Right ventricle myocardium superior (tissue), 1 donor: ENCODE measurements at regions not wholly inside any gene's neighbourhood (a gene's known extent, or its start where the extent isn't known, plus 50 kb on each side); places are given as distances from the start of the nearest gene placed in this dataset.
A peak's percentile ranks its signal among the peaks of the same experiment; 100 is the strongest.

Experiments
- ATAC-seq: fragments of 200-7000 bp; cut with Tn5 transposase; one replicate; pipeline ENCODE4 v1.9.1; 2020; ENCODE audit warnings: mild to moderate bottlenecking; ENCODE audit not compliant: poor library complexity
- DNase-seq: peaks from one replicate; pipeline ENCODE4 v3.0.0-alpha.2; 2020
- intact Hi-C: fragments of 100-400 bp; cut with DNase I; formaldehyde crosslinking; loops from one replicate; pipeline ENCODE4 v1.11.2; 2022
- donor health status: DM: no; HTN: yes; CAD: no; lungs with severe emphysema.

DNA sequence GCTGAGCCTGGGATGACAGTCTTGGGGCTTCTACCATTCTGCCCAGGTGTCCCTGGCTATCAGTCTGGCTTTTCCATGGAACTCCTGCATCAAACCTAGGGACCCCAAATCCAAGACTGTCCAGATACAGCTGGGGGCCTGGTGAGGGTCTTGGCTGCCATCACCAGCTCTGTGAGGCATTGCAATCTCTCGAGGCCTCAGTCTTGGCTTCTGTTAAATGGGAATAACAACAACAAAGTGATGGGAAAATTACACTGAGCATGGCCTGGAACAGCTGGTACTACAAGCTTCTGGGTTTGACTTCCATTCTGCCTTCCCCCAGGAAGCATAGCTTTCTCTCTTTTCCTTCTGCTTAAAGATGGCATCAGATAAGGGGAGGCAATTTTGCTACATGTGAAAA is 50.0 kb upstream of the LCTL start:
- DNase-seq = no peak
- ATAC-seq = no peak
- intact Hi-C loops = loop anchor here (5.0 kb wide), 1 partner anchor 236 kb away; no protein-coding TSS in a partner anchor

DNA sequence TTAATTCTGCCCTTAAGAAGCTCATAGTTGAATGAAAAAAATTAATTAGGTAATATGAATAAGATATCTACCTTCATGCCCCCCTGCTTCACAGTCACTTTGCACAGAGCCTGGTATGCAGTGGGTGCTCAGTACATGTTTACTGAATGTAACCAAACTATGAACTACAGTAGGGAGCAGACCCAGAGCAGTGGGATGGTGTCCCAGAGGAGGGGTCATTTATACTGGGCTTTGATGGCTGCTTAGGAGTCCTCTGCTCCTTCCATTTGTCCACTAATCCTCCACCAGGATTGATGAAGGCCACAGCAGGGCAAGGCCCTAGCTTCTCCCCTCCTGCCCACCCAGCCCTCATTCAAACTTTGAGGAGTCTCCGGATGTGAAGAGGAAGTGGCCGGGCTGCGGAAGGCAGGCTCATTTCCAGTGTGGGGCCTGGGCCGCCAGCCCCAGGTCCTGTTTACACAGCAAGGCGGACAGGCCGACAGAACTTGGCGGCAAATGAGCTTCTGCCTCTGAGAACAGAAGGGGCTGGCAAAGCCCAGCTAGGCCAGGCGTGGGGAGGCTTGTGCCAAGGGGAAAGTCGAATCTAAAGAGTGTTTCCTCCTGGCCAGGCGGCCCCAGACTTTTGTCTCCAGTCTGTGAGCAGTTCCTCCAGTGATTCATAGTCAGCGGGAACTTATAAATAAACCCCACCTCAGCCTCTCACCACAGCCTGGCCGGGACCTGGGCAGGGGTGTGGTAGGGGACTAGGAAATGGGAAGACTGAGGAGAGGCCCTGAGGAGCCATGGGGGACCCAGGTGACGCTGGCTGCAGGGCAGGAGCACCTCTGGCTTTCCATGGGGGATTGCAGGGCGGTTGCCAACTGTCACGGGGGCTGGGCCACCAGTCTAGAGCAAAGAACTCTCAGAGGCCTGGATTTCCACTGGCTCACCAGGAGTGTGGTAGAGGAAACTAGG is 51.6 kb upstream of the LCTL start:
- ATAC-seq = peak; percentile 53
- intact Hi-C loops = loop anchor here (2.0 to 5.0 kb wide), 2 partner anchors 83 to 235 kb away; no protein-coding TSS in a partner anchor
- DNase-seq = peak; percentile 84

DNA sequence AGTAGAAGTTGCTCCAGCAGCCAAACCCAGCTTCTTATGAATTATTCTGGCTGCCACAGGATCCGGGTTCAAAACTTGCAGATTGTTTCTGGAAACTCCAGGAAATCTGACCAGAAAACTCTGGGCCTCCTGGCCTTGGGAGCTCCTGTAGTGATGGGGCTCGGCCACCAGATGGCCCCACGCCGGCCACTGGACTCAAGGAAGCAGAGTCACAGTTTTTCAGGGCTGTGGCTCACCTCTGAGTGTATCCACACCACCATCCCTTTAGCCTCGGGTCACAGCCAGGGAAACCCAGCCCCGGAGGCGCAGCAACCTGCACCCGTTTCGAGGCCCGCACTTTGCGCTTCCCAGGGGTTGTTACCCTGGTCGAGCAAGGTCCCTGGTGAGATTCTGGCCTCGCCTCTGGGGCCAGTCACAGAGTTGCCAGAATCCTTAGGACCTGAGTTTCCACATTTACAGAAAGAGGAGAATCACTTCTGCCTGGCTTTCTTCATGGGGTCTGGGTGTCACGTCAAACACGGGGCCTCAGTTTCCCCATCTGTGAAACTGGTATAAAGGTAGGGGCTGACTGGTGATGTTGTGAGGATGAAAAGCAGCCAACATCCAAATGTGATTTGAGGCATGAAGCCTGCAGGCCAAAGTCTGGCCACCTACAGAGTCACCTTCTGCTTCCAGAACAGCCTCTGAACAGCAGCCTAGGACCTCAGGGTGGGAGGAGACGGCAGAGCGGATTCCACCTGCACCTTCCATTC is 53.5 kb upstream of the LCTL start:
- DNase-seq = peak; percentile 89
- ATAC-seq = peak; percentile 84
- intact Hi-C loops = loop anchor here (2.0 to 5.0 kb wide), 2 partner anchors 81 to 233 kb away; no protein-coding TSS in a partner anchor

DNA sequence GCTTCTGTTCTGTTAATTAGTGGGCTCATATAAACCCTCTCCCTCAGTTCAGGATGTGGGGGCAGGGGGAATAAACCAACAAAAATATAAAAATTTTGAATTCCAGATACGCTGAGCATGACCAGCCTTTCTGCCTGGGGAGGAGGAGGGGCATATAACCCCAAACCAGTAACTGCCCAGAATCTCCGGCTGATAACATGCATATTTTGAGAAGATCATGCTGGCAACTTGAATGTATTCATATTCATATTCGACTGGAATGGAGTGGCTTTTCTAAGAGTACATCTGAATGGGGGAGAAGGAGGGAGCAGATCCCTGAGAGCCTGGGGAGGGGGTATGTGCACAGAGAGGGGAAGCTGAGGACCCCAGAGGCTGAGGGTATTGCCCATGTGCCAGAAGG is 54.5 kb upstream of the LCTL start:
- DNase-seq (no peak), ATAC-seq (no peak)
- intact Hi-C loops = no loop called here

DNA sequence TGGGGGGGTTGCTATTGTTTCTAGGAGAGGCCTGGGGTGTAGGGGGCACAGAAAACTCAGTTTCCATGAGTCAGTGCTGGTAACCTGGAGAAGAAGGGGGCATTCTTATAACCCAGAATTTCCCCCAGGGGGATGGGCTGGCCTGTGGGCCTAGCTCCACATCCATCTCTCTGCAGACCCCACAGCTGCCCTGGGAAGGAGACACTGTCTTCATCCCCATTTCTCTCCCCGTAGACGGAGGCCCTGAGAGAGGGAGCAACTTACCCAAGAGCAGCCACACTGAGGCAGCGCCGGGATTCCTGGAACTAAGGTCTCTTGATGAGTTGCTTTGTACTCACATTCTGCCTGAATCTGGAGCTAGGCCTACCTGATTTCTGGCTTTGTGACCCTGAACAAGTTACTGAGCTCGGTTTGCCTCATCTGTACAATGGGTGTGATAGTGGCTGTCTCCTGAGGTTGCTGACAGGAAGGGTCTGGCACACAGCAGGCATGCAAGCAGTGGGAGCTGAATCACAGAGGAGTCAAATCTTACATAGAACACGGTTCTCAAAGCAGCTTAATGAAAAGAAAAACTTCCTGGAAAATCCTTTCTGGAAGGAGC is 55.0 kb upstream of the LCTL start:
- intact Hi-C loops = no loop called here
- DNase-seq = no peak
- no peak for ATAC-seq

DNA sequence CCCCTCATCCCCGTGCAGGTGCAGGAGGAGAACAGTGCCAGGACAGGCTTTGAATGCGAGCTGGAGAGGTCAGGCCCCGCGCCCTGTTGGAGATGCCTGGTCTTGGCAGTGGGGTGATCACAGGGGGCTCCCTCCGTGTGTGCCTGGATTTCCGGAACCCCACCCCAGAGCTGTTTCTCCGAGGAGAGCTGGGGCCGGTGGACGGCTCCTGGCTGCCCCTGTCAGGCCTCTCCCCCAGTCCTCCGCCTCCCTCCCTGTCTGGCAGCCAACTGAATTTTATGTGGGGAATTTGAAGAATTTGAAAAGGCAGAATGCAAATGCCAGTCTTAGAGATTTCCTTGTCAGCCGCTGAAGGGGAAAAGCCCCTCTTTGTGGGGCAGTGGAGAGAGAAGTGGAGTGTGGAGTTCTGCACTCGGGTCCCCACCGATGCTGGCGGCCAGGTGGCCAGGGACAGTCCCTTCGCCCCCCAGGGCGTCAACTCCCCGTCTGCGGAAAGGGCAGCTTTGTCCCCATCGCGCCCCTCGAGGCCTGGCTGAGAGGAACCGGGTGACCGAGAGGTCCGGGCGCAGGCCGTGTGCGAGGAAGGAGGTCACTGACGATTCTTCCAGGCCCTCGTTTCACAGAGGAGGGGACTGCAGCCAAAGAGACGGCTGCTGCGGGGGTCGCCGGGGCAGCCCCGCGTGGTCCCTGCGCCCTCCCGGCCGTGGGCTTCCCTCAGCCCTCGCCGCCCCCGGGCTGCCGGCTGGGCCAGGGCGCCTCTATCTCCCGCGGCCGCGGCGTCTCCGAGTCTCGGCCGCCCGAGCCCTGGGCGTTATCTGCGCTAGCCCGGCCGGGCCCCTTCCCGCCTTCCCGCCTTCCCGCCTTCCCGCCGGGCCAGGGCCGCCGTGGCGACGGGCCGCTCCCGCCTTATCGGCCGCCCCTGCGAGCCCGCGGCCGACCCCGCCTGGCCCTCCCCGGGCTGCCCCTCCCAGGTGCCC is 56.0 kb upstream of the LCTL start:
- ATAC-seq (peak; percentile 52), DNase-seq (no peak)
- intact Hi-C loops = no loop called here

DNA sequence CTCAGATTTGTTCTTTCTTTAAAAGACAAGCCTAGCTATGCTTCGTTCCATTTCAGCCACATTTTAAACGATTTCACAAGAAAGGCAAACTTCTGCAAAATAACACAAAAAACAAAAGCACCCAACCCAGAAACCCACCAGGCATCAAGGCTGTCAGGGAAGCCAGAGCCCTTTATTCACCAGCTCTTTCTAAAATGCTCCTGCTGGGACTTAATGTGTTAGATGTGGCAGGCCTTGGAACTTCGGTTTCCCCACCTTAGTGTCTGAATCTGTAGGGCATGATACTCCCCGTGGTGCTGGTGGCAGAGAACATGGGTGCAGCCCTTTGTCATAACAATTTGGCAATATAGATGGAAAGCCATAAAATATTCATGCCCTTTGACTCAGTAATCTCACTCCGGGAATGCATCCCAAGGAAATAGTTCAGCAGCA is 56.8 kb upstream of the LCTL start:
- no peak for ATAC-seq
- no peak for DNase-seq
- intact Hi-C loops = no loop called here

DNA sequence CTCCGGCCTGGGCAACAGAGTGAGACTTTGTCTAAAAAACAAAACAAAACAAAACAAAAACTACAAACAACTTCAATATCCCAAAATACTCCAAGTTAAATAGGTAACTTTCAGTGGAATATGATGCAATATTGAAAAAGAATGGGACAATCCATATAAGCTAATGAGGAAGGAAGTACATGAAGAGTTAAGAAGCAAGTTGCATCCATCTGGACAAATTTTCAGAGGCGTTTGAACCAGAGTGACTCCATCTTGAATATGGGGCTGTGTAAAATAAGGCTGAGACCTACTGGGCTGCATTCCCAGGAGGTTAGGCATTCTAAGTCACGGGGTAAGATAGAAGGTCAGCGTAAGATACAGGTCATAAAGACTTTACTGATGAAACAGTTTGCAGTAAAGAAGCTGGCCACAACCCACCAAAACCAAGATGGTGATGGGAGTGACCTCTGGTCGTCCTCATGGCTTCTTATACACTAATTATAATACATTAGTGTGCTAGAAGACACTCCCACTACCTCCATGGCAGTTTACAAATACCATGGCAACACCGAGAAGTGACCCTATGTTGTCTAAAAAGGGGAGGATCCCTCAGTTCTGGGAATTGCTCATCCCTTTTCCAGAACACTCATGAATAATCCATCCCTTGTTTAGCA is 58.1 kb upstream of the LCTL start:
- intact Hi-C loops = no loop called here
- no peak for DNase-seq
- no peak for ATAC-seq

DNA sequence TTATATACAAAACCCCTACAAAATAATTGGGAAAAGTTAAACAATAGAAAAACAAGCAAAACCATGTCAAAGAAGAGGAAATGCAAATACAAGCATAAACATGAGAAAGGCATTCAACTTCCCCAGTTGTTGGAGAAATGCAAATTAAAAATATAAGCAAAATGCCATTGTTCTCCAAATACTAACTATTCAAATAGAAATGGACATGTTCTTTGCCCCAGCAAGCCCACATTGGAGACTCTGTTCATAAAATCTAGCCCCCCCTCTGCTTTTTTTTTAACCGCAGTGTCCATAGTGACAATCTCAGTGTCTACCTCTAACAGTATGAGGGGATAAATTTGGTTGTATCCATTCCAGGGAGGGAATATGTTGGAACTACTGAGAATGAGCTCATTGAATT is 59.7 kb upstream of the LCTL start:
- ATAC-seq = no peak
- intact Hi-C loops = no loop called here

DNA sequence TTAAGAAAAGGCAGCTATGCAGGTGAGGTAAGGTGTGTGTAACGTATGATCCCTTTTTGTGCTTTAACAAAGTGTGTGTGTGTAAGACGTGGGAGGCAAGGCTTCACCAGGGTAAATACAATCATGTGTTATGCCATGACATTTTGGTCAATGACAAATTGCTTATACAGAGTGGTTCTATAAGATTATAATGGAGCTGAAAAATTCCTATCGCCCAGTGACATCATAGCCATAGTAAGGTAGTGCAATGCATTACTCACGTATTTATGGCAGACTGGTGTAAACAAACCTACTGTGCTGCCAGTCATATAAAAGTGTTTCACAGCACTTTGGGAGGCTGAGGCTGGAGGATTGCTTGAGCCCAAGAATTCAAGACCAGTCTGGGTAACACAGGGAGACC is 60.2 kb upstream of the LCTL start:
- DNase-seq = no peak
- no peak for ATAC-seq
- intact Hi-C loops = no loop called here

More for the DNA sequence above, 59.7 kb upstream of the LCTL start:
- DNase-seq = no peak

DNA sequence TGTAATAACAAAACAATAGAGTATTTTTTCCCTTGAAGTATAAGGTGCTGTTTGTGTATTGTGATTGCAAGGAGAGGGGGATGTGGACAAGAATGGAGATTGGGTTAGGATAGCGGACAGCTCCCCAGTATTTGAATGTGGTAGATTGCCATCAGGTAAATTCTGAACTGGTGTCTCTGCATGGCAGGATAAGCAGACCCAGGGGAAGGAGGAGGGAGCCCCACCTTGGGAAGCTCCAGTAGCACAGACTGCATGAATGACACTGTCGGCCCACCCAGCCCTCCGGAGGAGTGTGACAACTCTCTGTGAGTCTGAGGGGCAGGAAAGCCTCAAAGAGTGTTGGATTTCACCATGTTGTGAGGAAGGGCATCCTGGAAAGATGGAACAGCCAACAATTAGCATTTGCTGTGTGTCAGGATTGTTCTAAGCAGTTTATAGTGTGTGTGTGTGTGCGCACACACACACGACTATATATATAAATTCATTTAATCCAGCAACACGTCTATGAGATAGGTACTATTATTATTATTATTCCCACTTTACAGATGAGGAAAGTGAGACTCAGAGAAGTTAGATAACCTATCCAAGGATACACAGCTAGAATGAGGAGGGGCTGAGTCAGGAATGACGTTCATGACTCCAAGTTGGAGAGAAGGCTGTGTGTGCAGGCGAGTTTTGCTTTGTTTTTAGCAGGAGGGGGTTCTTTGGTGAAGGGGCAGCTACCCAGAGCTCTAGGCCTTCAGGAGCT is 63.4 kb upstream of the LCTL start:
- DNase-seq (no peak), ATAC-seq (no peak)
- intact Hi-C loops = no loop called here

DNA sequence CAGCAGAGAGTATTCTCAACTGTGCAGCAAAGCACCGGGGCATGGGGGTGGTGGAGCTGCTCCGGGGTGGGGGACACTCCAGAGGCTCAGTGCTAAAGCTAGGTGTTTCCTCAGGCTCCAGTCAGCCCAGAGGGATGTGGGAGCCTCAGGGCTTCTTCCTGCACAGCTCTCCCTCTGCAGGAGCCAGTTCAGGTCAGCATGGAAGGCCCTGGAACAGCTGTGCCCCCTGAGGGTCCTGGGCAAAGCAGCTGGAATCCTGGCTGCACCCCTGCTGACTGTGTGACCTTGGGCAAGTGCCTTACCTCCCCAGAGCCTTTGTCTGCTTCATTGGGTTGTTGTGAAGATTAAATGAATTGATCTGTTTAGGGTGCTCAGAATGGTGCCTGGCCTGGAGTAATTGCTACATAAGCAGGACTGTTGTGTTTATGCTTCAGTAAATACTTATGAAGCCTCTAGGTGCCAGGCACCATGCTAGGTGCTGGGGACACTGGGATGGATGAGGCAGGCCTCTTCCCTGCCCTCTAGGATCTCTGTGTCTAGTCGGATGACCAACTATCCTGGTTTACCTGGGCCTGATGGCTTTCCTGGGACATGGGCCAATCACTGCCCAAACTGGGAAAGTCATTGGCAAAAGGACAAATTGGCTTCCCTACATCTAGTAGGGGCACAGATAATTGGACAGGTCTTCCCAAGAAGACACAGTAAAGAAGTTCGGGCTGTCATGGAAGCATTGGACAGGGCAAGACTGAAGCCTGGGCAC is 64.2 kb upstream of the LCTL start:
- ATAC-seq = peak; percentile 48
- intact Hi-C loops = no loop called here

DNA sequence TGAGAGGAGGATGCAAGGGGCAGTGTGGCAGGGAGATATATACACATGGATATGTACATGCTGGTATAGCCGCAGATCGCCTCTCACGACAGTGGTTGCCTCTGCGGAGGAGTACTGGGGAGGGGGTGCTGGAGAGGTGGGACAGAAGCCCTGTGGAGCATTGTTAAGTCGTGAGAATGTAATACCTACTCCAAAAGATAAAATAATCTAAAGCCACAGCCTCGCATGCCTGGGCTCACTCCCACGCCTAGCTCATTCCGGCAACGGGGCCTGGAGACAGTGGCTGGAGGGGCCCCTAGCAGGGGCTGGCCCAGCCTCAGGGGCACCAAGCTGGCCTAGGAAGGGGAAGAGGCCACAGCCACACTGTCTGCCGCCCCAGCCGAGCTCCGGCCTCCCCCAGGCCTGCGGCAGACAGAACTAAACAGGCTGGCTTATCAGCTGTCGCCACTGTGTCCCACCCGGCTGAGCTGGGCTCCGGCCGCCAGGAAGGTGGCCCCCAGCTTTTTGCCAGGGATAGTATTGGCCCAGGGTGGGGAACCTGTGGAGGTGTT is 65.1 kb upstream of the LCTL start:
- DNase-seq (no peak), ATAC-seq (peak; percentile 38)
- intact Hi-C loops = no loop called here

More for the DNA sequence above, 64.2 kb upstream of the LCTL start:
- no peak for DNase-seq

DNA sequence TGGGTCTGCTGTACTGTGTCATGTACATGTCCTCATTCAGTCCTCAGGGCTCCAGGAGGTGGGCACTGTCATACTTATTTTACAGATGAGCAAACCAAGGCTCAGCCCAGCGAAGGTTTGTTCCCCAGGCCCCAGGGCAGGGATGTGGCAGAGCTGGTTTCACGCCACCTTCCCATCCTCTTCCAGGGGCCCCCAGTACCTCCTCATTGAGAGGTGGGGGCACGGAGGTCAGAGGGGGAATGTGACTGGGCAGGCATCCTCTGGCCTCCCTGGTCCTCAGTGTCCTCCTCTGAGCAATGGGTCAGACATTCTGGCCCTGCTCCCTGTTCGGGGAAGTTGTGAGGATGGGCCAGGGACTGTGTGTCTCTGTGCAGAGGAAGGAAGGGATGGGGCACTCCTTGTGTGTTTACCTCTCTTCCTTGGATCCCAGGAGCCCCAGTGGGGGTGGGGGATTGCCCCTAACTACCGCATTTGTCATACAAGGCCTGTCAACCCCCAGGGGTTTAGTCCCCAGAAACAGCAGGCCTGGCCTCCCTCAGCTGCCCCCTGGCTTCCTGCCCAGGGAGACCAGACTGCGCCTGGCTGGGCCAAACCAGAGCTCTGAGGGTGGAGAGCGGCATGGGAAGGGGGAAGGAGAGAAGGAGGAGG is 65.9 kb upstream of the LCTL start:
- intact Hi-C loops = no loop called here
- ATAC-seq (no peak), DNase-seq (no peak)

DNA sequence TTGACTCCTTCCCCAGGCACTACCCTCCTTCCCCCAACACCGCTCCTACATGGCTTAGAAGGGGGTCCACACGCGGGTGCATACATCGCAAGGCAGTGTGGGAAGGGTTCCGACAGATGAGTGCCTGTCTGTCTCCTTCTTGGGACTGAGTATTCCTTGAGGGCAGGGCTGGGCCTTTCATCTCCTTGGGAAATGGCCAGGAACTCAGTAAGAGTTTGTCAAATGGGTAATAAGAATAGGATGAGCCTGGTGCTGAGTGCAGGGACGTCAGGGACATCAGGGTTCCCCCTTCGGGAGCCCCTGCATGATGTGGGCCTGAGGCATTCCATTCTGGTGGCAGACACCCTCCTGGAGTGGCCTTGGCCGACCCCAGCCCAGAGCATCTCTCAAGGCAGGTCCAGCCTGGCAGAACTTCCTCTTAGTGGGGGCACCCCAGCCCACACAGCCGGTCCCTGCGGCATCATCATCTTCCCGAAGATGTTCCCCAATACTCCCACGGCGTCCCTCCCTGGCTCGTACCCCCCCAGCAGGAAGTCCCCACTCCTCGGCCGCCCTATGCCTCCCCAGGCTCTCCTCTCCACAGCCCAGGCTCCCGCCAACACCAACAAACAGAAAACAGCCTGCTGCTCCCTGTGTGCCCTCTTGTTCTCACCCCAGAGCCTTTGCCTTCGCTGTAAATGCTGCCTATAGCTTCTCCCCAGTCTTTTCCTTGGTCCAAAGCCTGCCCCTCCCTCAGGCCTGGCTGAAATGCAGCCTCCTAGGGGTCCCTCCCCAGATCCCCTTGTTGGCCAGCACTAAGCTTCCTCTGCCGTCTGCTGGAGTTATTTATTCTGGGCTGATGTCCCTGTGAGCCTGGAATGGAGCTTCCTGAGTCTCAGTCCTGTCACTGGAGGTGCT is 67.5 kb upstream of the LCTL start:
- DNase-seq = no peak
- intact Hi-C loops = no loop called here
- no peak for ATAC-seq
